SH-SY5Y (cell line): ENCODE measurements at regions not wholly inside any gene's neighbourhood (a gene's known extent, or its start where the extent isn't known, plus 50 kb on each side); places are given as distances from the start of the nearest gene placed in this dataset.

Experiments
- GATA2 ChIP-seq: IDR thresholded peaks from 2 replicates; pipeline ENCODE4 v1.6.1; 2011; ENCODE audit warnings: mild to moderate bottlenecking, low read depth, low read length
- GATA3 ChIP-seq: IDR thresholded peaks from 2 replicates; pipeline ENCODE4 v1.6.1; 2011; ENCODE audit warnings: low read depth, mild to moderate bottlenecking, low read length, moderate library complexity

- TF ChIP-seq GATA3 = no peak
- TF ChIP-seq GATA2 = no peak
Measured at GRCh38 chr11:28539239-28540030, 431.2 kb downstream of the METTL15 start.
